ENCODE measurements at regions not wholly inside any gene's neighbourhood (a gene's known extent, or its start where the extent isn't known, plus 50 kb on each side); places are given as distances from the start of the nearest gene placed in this dataset.

DNA sequence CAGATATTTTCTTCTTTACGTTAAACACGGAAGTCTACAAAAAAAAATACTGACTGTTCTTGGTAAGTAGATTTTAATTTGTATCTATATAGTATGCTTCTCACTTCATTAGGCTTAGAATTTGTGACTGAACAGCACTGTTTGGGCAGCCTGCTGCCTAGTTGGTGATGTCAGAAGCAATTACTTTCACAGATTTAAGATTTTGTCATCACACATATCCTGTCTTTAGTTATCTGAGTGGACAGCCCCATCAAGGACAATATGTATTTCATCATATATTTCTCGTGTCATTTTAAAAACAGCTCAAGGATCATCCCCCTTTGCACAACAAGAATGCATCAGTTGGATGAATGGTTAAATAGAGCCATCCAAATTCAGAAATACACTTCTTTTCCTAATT lies 338.4 kb upstream of the CITED2 start:
- no peak overlapping the region for H3K4me3 ChIP-seq (ENCODE audit: low read length)
- H3K79me2 ChIP-seq (ENCODE audit: low read length): no peaks in the 10 kb centered on the region
- H3K9me2 ChIP-seq (replicated peaks; ENCODE audit: insufficient read depth, low read length): no peaks in the 10 kb centered on the region
- H3K9me3 ChIP-seq (replicated peaks; ENCODE audit: insufficient read depth, low read length): no peaks in the 10 kb centered on the region
- H3K4me1 ChIP-seq (ENCODE audit: low read length): no peaks in the 10 kb centered on the region
- no peak overlapping the region for H3K27ac ChIP-seq (ENCODE audit: low read length)
- H3K27me3 ChIP-seq (replicated peaks; ENCODE audit: insufficient read depth, low read length): no peaks in the 10 kb centered on the region
- no peak for TF ChIP-seq EZH2 (optimal IDR thresholded peaks at IDR 0.05; ENCODE audit: low read depth, low read length)
- TF ChIP-seq CTCF (IDR thresholded peaks at IDR 0.05; ENCODE audit: low read length): no peak
- TF ChIP-seq EZH2phosphoT487 (IDR thresholded peaks at IDR 0.05; ENCODE audit: low read length): no peak
- DNase-seq: no peak
- H3K36me3 ChIP-seq (replicated peaks; ENCODE audit: insufficient read depth, low read length): no peaks in the 10 kb centered on the region
- no peak overlapping the region for H2AFZ ChIP-seq (ENCODE audit: low read length)
- H3K4me2 ChIP-seq (ENCODE audit: low read depth, low read length): no peak overlapping the region
- no peaks in the 10 kb centered on the region for H3F3A ChIP-seq (ENCODE audit: insufficient read depth, low read length)
- H4K20me1 ChIP-seq (ENCODE audit: insufficient read depth, low read length): no peaks in the 10 kb centered on the region
- H3K9ac ChIP-seq (ENCODE audit: low read length): no peak overlapping the region

DNA sequence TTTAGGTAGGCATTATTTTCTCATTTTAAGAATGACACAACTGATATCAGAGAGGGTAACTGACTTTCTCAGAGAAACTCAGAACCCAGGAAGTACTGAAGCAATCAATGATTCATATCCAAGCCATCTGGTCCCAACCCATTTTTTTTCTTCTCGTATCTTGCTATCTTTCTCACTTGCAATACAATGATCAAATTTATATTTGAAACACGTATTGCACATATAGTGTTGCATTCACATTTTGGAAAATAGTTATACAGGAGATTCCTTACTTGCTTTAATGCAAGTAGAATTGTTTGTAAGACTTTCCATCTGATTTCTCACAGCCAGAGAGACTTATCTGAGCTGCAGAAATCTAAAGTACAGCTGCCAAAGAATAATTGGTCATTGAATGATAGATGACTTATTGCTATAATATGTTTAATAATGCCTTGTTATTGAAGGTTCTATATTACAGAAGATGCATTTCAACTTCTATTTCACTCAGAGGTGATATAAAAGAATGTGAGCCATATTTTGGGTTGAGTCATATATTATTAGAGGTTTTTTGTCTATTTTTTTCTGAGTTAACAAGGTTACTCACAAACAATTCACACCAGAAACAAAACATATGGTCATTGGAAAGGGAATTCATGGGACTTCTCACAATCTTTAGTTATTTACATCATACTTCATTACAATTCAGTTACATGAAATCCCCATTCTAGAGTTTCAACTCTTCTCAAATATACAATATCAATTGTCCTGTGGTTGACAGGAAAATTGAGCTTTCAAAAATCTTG lies 337.5 kb upstream of the CITED2 start:
- Histone ChIP-seq H3K4me1 (ENCODE audit: low read length) (no peaks in the 10 kb centered on the region), H3K36me3 (replicated peaks; ENCODE audit: insufficient read depth, low read length) (no peaks in the 10 kb centered on the region), H3K9me2 (replicated peaks; ENCODE audit: insufficient read depth, low read length) (no peaks in the 10 kb centered on the region), H3F3A (ENCODE audit: insufficient read depth, low read length) (no peaks in the 10 kb centered on the region), H3K9me3 (replicated peaks; ENCODE audit: insufficient read depth, low read length) (no peaks in the 10 kb centered on the region), H3K79me2 (ENCODE audit: low read length) (no peaks in the 10 kb centered on the region), H3K4me2 (ENCODE audit: low read depth, low read length) (no peak overlapping the region), H2AFZ (ENCODE audit: low read length) (no peak overlapping the region), H3K4me3 (ENCODE audit: low read length) (no peak overlapping the region), H3K27ac (ENCODE audit: low read length) (no peak overlapping the region), H3K27me3 (replicated peaks; ENCODE audit: insufficient read depth, low read length) (no peaks in the 10 kb centered on the region), H3K9ac (ENCODE audit: low read length) (no peak overlapping the region), H4K20me1 (ENCODE audit: insufficient read depth, low read length) (no peaks in the 10 kb centered on the region)
- no peak for TF ChIP-seq EZH2 (optimal IDR thresholded peaks at IDR 0.05; ENCODE audit: low read depth, low read length)
- no peak for TF ChIP-seq CTCF (IDR thresholded peaks at IDR 0.05; ENCODE audit: low read length)
- TF ChIP-seq EZH2phosphoT487 (IDR thresholded peaks at IDR 0.05; ENCODE audit: low read length): no peak
- no peak for DNase-seq

GRCh38 chr6:139710556-139710955 lies 336.1 kb upstream of the CITED2 start:
- H3K4me3 ChIP-seq (ENCODE audit: low read length): no peak overlapping the region
- TF ChIP-seq CTCF (IDR thresholded peaks at IDR 0.05; ENCODE audit: low read length) (no peak), EZH2phosphoT487 (IDR thresholded peaks at IDR 0.05; ENCODE audit: low read length) (no peak), EZH2 (optimal IDR thresholded peaks at IDR 0.05; ENCODE audit: low read depth, low read length) (no peak)
- H3K79me2 ChIP-seq (ENCODE audit: low read length): no peaks in the 10 kb centered on the region
- no peaks in the 10 kb centered on the region for H3K36me3 ChIP-seq (replicated peaks; ENCODE audit: insufficient read depth, low read length)
- no peaks in the 10 kb centered on the region for H3K27me3 ChIP-seq (replicated peaks; ENCODE audit: insufficient read depth, low read length)
- DNase-seq: no peak
- H3K4me1 ChIP-seq (ENCODE audit: low read length): no peaks in the 10 kb centered on the region
- H4K20me1 ChIP-seq (ENCODE audit: insufficient read depth, low read length): no peaks in the 10 kb centered on the region
- no peak overlapping the region for H3K4me2 ChIP-seq (ENCODE audit: low read depth, low read length)
- H3K9me3 ChIP-seq (replicated peaks; ENCODE audit: insufficient read depth, low read length): no peaks in the 10 kb centered on the region
- H3F3A ChIP-seq (ENCODE audit: insufficient read depth, low read length): no peaks in the 10 kb centered on the region
- no peak overlapping the region for H2AFZ ChIP-seq (ENCODE audit: low read length)
- H3K9ac ChIP-seq (ENCODE audit: low read length): no peak overlapping the region
- no peak overlapping the region for H3K27ac ChIP-seq (ENCODE audit: low read length)
- H3K9me2 ChIP-seq (replicated peaks; ENCODE audit: insufficient read depth, low read length): no peaks in the 10 kb centered on the region
